ENCODE measurements at regions not wholly inside any gene's neighbourhood (a gene's known extent, or its start where the extent isn't known, plus 50 kb on each side); places are given as distances from the start of the nearest gene placed in this dataset.

GRCh38 chr22:47594836-47595521, 832.5 kb downstream of the TBC1D22A start:
- no peak for TF ChIP-seq ZFP3 (CRISPR knock-in tag; IDR thresholded peaks at IDR 0.05)
- no peak for TF ChIP-seq ZFP30 (CRISPR knock-in tag; IDR thresholded peaks at IDR 0.05)
- TF ChIP-seq PATZ1 (CRISPR knock-in tag; IDR thresholded peaks at IDR 0.05; ENCODE audit: borderline replicate concordance), result no peak
- no peak for TF ChIP-seq GLIS3 (CRISPR knock-in tag; IDR thresholded peaks at IDR 0.05)
- no peak for TF ChIP-seq CREB5 (CRISPR knock-in tag; IDR thresholded peaks at IDR 0.05; ENCODE audit: low read depth)
- no peak for TF ChIP-seq ISL1 (CRISPR knock-in tag; IDR thresholded peaks at IDR 0.05)
- no peak for TF ChIP-seq ZNF565 (CRISPR knock-in tag; conservative IDR thresholded peaks at IDR 0.05; ENCODE audit: low read depth)
- TF ChIP-seq CSRNP3 (CRISPR knock-in tag; IDR thresholded peaks at IDR 0.05), result no peak
- no peak for TF ChIP-seq BACH2 (CRISPR knock-in tag; IDR thresholded peaks at IDR 0.05; ENCODE audit: borderline replicate concordance)
- no peak for TF ChIP-seq TSHZ2 (CRISPR knock-in tag; IDR thresholded peaks at IDR 0.05)

Measured in SK-N-SH treated with all-trans-retinoic acid at 6 μM for 48 hours (cell line).